HG02759 (cell line): ENCODE measurements at regions not wholly inside any gene's neighbourhood (a gene's known extent, or its start where the extent isn't known, plus 50 kb on each side); places are given as distances from the start of the nearest gene placed in this dataset.
A peak's percentile ranks its signal among the peaks of the same experiment; 100 is the strongest.

Experiments used
- ATAC-seq: cut with Tn5 transposase; IDR thresholded peaks from one replicate; pipeline ENCODE4 v1.9.1; 2021; ENCODE audit warnings: mild to moderate bottlenecking, moderate library complexity; ENCODE audit not compliant: unreplicated experiment

GRCh38 chr9:96089452-96090085 is 212.4 kb downstream of the HSD17B3 start:
- no peak for ATAC-seq

GRCh38 chr9:96088510-96088909 is 213.0 kb downstream of the ERCC6L2 start:
- ATAC-seq = no peak

- ATAC-seq = no peak
Observed at GRCh38 chr9:96087669-96088299, 212.3 kb downstream of the ERCC6L2 start.

- ATAC-seq = no peak
Observed at GRCh38 chr9:96086936-96087571, 211.6 kb downstream of the ERCC6L2 start.

GRCh38 chr9:96085491-96086143 is 210.1 kb downstream of the ERCC6L2 start:
- ATAC-seq = no peak

GRCh38 chr9:96084331-96084734 is 208.8 kb downstream of the ERCC6L2 start:
- ATAC-seq = no peak

GRCh38 chr9:96082516-96083232 is 207.2 kb downstream of the ERCC6L2 start:
- ATAC-seq = no peak

GRCh38 chr9:96080364-96080763 is 204.9 kb downstream of the ERCC6L2 start:
- ATAC-seq = no peak

- no peak for ATAC-seq
Observed at GRCh38 chr9:96079779-96080178, 204.3 kb downstream of the ERCC6L2 start.

- ATAC-seq = no peak
Observed at GRCh38 chr9:96078897-96079490, 203.5 kb downstream of the ERCC6L2 start.

- no peak for ATAC-seq
Observed at GRCh38 chr9:96075757-96076156, 200.3 kb downstream of the ERCC6L2 start.

- no peak for ATAC-seq
Observed at GRCh38 chr9:96075111-96075510, 199.6 kb downstream of the ERCC6L2 start.

- ATAC-seq = no peak
Observed at GRCh38 chr9:96073531-96074480, 198.3 kb downstream of the ERCC6L2 start.

- no peak for ATAC-seq
Observed at GRCh38 chr9:96072930-96073329, 197.4 kb downstream of the ERCC6L2 start.

GRCh38 chr9:96071815-96072124 is 196.3 kb downstream of the ERCC6L2 start:
- ATAC-seq = no peak

- peak; percentile 47 for ATAC-seq
Observed at GRCh38 chr9:96071076-96071814, 195.8 kb downstream of the ERCC6L2 start.

- ATAC-seq = no peak
Observed at GRCh38 chr9:96069629-96070220, 194.2 kb downstream of the ERCC6L2 start.

GRCh38 chr9:96068511-96068910 is 193.0 kb downstream of the ERCC6L2 start:
- no peak for ATAC-seq

- ATAC-seq = no peak
Observed at GRCh38 chr9:96067600-96067999, 192.1 kb downstream of the ERCC6L2 start.
